ENCODE measurements at regions not wholly inside any gene's neighbourhood (a gene's known extent, or its start where the extent isn't known, plus 50 kb on each side); places are given as distances from the start of the nearest gene placed in this dataset.

DNA sequence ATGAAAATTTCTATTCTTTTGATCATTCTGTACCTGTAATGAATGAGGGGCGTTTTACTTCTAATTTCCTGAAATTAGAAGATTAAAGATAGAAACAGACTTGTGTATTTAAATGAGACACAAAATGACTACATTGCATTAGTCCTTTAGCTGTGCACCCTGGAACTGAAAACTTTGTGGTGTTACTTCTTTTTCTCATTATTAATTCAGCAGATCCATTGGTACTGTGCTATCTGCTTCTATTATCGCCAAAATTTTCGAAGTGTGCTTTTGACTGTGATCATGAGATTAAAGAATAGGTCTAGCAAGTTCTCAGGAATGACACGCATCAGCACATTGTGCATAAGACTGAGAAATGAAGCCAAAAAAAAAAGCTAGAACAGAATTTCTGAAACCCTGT, 1938.9 kb upstream of the TENM3 start:
- DNase-seq (ENCODE audit: low read depth), result no peak
- no peak overlapping the region for H3K4me3 ChIP-seq (ENCODE audit: low read depth, low read length)
- TF ChIP-seq, protein P1, sequence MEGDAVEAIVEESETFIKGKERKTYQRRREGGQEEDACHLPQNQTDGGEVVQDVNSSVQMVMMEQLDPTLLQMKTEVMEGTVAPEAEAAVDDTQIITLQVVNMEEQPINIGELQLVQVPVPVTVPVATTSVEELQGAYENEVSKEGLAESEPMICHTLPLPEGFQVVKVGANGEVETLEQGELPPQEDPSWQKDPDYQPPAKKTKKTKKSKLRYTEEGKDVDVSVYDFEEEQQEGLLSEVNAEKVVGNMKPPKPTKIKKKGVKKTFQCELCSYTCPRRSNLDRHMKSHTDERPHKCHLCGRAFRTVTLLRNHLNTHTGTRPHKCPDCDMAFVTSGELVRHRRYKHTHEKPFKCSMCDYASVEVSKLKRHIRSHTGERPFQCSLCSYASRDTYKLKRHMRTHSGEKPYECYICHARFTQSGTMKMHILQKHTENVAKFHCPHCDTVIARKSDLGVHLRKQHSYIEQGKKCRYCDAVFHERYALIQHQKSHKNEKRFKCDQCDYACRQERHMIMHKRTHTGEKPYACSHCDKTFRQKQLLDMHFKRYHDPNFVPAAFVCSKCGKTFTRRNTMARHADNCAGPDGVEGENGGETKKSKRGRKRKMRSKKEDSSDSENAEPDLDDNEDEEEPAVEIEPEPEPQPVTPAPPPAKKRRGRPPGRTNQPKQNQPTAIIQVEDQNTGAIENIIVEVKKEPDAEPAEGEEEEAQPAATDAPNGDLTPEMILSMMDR (IDR thresholded peaks at IDR 0.05; ENCODE audit: insufficient read depth, low read depth, low read length), result no peak

DNA sequence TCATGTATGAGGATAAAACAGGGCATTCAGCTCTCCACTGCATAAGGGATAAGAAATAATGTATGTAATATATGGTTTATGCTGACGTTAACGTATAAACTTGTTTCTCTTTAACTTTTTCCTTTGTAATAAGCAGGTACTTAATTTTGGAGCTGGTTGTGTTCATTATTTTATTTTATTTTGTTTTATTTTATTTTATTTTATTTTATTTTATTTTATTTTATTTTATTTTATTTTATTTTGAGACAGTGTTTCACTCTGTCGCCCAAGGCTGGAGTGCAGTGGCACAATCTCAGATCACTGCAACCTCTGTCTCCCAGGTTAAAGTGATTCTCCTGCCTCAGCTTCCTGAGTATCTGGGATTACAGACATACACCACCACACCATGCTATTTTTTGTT, 1932.6 kb upstream of the TENM3 start:
- DNase-seq (ENCODE audit: low read depth), result no peak
- TF ChIP-seq, protein P1 (IDR thresholded peaks at IDR 0.05; ENCODE audit: insufficient read depth, low read depth, low read length), result no peak
- H3K4me3 ChIP-seq (ENCODE audit: low read depth, low read length), result no peak overlapping the region

GRCh38 chr4:180314972-180315371, 1928.2 kb upstream of the TENM3 start:
- no peak overlapping the region for H3K4me3 ChIP-seq (ENCODE audit: low read depth, low read length)
- no peak for DNase-seq (ENCODE audit: low read depth)
- TF ChIP-seq, protein P1 (IDR thresholded peaks at IDR 0.05; ENCODE audit: insufficient read depth, low read depth, low read length), result no peak

GRCh38 chr4:180330521-180330920, 1912.7 kb upstream of the TENM3 start:
- H3K4me3 ChIP-seq (ENCODE audit: low read depth, low read length), result no peak overlapping the region
- TF ChIP-seq, protein P1 (IDR thresholded peaks at IDR 0.05; ENCODE audit: insufficient read depth, low read depth, low read length), result no peak
- no peak for DNase-seq (ENCODE audit: low read depth)

DNA sequence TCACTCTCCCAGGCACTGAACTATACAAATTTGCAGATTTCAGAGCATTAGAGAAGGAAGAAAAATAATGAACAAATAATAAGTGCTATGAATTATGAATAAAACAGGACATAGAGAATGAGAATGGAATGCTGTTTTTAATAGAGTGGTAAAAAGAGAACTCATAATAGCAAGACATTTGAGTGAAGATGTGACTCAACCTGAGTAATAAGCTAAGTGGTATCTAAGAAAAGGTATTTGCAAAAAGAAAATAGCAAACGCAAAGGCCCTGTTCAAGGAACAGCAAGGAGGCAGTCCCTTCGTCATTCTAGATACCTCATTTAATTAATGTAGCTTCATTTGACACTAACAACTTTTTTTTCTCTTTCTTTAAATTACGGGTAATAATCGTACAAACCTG, 1910.0 kb upstream of the TENM3 start:
- H3K4me3 ChIP-seq (ENCODE audit: low read depth, low read length), result no peak overlapping the region
- TF ChIP-seq, protein P1 (IDR thresholded peaks at IDR 0.05; ENCODE audit: insufficient read depth, low read depth, low read length), result no peak
- DNase-seq (ENCODE audit: low read depth), result no peak

DNA sequence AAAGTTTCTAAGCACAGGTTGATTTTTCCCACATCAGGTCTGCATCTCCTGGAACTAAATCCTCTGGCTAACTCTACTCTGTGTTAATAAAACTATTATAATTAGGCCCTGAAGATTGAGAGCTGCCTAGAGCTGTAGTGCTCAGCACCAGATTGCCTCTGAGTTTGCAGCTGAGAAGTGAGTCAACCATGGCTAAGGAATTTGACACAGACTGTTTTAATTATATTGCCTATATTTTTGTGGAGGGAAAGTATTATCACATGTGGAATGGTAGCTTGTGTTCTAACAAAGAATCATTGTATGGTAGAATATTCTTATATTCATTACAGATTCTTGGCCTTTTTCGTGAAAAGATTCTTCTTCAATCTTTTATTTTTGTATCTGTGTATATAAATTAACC, 1907.6 kb upstream of the TENM3 start:
- DNase-seq (ENCODE audit: low read depth), result no peak
- TF ChIP-seq, protein P1 (IDR thresholded peaks at IDR 0.05; ENCODE audit: insufficient read depth, low read depth, low read length), result no peak
- no peak overlapping the region for H3K4me3 ChIP-seq (ENCODE audit: low read depth, low read length)

DNA sequence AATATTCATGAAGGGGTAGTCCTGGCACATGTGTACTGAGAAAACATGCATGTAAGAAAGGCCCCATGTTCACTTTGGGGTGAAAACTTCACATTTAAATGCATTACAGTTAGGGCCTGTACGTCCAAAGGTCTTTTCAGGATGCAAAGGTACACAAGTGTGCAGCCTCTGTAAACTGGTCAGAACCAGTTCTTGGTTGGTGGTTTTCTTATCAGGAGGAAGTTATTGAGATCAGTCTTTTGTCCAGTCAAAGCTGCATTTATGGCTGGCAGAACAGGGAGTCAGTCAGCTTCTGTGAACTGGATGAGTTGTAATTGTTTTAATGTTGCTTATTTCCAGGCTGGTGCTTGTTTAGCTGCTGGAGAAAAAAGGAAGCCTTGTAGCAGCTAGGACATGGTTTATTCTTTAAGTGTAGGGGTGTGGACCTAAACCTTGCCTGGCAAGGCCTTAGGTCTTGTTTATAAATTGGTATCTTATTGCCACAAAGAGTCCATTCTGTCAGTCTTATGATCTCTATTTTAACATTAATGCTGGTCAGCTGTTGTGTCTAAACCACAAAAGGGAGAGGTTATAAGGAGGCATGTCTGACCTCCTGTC, 1906.6 kb upstream of the TENM3 start:
- TF ChIP-seq, protein P1 (IDR thresholded peaks at IDR 0.05; ENCODE audit: insufficient read depth, low read depth, low read length), result no peak
- H3K4me3 ChIP-seq (ENCODE audit: low read depth, low read length), result no peak overlapping the region
- DNase-seq (ENCODE audit: low read depth), result no peak
